Body of pancreas (tissue), 4 donors: ENCODE measurements at regions not wholly inside any gene's neighbourhood (a gene's known extent, or its start where the extent isn't known, plus 50 kb on each side); places are given as distances from the start of the nearest gene placed in this dataset.

Experiments
- ATAC-seq: fragments of 150-250 bp; one replicate; pipeline ENCODE4 v1.9.1; 2016
- DNase-seq, 4 donors: peaks; one replicate each; pipeline ENCODE4 v3.0.0-alpha.2; 2019
- H3K27ac ChIP-seq, 4 donors: fragments of 200-600 bp; sonication (generic); 1 replicate in 3 of 4; 2 replicates in 1 of 4; pipeline versions ENCODE4 v1.5.1 to v1.6.1; 2016 to 2019; ENCODE audit warnings: mild to moderate bottlenecking in 1 of 4, mixed read lengths in 1 of 4, moderate library complexity in 1 of 4
- H3K27me3 ChIP-seq, 2 donors: fragments of 200-600 bp; sonication (generic); one replicate each; pipeline ENCODE4 v1.6.0; 2016; ENCODE audit warnings: mild to moderate bottlenecking in 1 of 2
- H3K36me3 ChIP-seq, 2 donors: fragments of 200-600 bp; sonication (generic); replicated peaks in 1 of 2; 2 replicates each; pipeline ENCODE4 v1.5.1; 2016; ENCODE audit warnings: low read depth in 2 of 2; ENCODE audit not compliant: insufficient read depth in 1 of 2
- H3K4me1 ChIP-seq: fragments of 200-600 bp; sonication (generic); one replicate; pipeline ENCODE4 v1.6.0; 2016
- H3K4me3 ChIP-seq, 2 donors: fragments of 200-600 bp; sonication (generic); 1 replicate in 1 of 2; 2 replicates in 1 of 2; pipeline ENCODE4 v1.5.1; 2016 to 2019
- H3K9me3 ChIP-seq, 3 donors: fragments of 200-600 bp; sonication (generic); 1 replicate in 2 of 3; 2 replicates in 1 of 3; pipeline ENCODE4 v1.5.1; 2016
- POLR2A ChIP-seq, 3 donors: fragments of 450-650 bp; IDR thresholded peaks; one replicate each; pipeline ENCODE4 v1.6.1; 2016; ENCODE audit warnings: antibody characterized with exemption in 3 of 3, mild to moderate bottlenecking in 2 of 3
- WGBS, 2 donors: methylation state at CpG; one replicate each; pipeline ENCODE4 v1.1.5; 2017; 5-methylcytosine and 5-hydroxymethylcytosine counted together
- intact Hi-C: fragments of 100-400 bp; cut with DNase I; formaldehyde crosslinking; loops from one replicate; pipeline ENCODE4 v1.15.1; 2023
- TF ChIP-seq, protein P1 (sequence below), 7 experiments: fragments of 450-650 bp in 4 of 7; fragments of 200-600 bp in 3 of 7; sonication (generic) in 3 of 7; IDR thresholded peaks; one replicate each; pipeline ENCODE4 v1.5.1; 2016 to 2019; ENCODE audit warnings: antibody characterized with exemption in 7 of 7

DNA sequence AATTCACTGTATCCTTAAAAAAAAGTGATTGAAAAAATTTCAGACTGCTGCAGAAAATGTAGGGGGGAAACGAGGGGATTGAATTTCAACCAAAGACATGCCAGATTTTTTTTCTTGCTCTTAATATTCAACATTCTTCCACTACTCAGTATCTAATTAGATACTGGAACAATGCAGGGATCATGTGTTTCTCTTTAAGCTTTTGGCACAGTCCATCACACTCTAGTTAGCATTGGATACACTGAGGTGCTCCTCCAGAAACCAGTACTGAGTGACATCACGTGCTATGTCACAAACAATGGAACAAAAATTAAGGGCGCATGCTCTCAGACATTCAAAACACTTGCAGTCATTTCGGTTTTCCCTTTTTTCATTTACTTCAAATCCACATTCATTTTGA is 298.6 kb upstream of the PSMD7 start:
- no peak overlapping the region for H3K4me3 ChIP-seq
- WGBS, 2 donors, result 62 to 66% methylated on average over 4 of the region's 4 CpGs
- ATAC-seq (no peak), DNase-seq (no peak)
- H3K36me3 ChIP-seq, result no peaks in the 10 kb centered on the region
- H3K27me3 ChIP-seq, result no peaks in the 10 kb centered on the region
- intact Hi-C loops, result no loop called here
- no peak for TF ChIP-seq POLR2A (IDR thresholded peaks at IDR 0.05)
- TF ChIP-seq, protein P1, sequence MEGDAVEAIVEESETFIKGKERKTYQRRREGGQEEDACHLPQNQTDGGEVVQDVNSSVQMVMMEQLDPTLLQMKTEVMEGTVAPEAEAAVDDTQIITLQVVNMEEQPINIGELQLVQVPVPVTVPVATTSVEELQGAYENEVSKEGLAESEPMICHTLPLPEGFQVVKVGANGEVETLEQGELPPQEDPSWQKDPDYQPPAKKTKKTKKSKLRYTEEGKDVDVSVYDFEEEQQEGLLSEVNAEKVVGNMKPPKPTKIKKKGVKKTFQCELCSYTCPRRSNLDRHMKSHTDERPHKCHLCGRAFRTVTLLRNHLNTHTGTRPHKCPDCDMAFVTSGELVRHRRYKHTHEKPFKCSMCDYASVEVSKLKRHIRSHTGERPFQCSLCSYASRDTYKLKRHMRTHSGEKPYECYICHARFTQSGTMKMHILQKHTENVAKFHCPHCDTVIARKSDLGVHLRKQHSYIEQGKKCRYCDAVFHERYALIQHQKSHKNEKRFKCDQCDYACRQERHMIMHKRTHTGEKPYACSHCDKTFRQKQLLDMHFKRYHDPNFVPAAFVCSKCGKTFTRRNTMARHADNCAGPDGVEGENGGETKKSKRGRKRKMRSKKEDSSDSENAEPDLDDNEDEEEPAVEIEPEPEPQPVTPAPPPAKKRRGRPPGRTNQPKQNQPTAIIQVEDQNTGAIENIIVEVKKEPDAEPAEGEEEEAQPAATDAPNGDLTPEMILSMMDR (IDR thresholded peaks at IDR 0.05), result no peak
- no peaks in the 10 kb centered on the region for H3K9me3 ChIP-seq
- no peak overlapping the region for H3K27ac ChIP-seq
- H3K4me1 ChIP-seq, result no peaks in the 10 kb centered on the region

DNA sequence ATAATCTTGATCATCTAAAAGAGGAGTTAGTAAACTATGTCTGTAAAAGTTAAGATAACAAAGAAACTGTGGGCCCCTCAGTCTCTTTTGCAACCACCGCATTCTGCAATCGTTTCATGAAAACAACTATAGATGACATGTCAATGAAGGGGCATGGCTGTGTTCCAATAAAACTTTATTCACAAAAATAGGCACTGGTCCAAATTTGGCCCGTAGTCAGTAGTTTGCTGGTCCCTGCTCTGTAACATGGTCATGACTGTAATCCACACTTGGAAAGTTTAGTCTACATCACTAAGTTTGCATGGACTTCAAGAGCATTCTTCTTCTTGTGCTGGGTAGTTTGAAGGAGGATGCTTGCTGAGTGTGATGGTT is 299.3 kb upstream of the PSMD7 start:
- DNase-seq, result no peak
- 44 to 55% methylated on average over 3 of the region's 3 CpGs for WGBS, 2 donors

DNA sequence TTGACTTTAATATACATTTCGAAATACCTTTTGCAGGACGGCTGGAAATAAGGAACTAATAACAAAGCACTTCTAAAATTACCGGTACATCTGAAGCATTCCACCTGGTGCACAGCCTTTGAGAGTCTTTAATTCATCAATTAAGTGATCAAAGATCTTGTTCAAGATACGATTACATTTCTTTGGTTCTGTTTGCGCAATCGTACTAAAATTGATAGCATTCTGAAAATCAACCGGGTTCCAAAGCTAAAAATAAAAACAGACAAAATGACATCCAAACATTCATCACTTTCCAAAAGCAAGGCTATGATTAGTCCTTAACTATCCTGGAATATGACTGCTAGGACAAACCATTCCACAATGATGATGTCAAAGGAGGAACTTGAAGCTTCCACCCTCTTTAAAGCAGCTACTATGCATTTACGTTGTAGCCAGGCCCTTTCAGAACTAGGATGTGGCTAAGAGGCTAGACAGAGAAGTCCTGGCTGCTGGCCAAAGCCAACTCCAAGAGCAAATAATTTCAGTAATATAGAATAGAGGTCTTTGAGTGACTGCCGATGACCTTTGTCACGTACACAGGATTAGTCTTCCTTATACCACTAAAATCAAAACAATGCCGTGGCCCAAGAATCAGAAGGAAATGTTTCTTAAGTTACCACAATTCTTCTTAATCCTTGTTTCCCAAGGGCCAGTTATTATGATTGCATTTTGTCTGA is 299.8 kb upstream of the PSMD7 start:
- Histone ChIP-seq H3K36me3 (no peaks in the 10 kb centered on the region), H3K27ac (no peak overlapping the region), H3K9me3 (no peaks in the 10 kb centered on the region), H3K27me3 (no peaks in the 10 kb centered on the region), H3K4me1 (no peaks in the 10 kb centered on the region), H3K4me3 (no peak overlapping the region)
- 43 to 48% methylated on average over 11 of the region's 11 CpGs for WGBS, 2 donors
- intact Hi-C loops, result no loop called here
- no peak for DNase-seq
- TF ChIP-seq, protein P1 (IDR thresholded peaks at IDR 0.05), result no peak
- TF ChIP-seq POLR2A (IDR thresholded peaks at IDR 0.05), result no peak
- no peak for ATAC-seq

More for the DNA sequence above, 299.3 kb upstream of the PSMD7 start:
- Histone ChIP-seq H3K27me3 (no peaks in the 10 kb centered on the region), H3K4me3 (no peak overlapping the region), H3K4me1 (no peaks in the 10 kb centered on the region), H3K36me3 (no peaks in the 10 kb centered on the region), H3K9me3 (no peaks in the 10 kb centered on the region), H3K27ac (no peak overlapping the region)
- TF ChIP-seq POLR2A (IDR thresholded peaks at IDR 0.05), result no peak
- TF ChIP-seq, protein P1 (IDR thresholded peaks at IDR 0.05), result no peak
- ATAC-seq, result no peak
- intact Hi-C loops, result no loop called here

DNA sequence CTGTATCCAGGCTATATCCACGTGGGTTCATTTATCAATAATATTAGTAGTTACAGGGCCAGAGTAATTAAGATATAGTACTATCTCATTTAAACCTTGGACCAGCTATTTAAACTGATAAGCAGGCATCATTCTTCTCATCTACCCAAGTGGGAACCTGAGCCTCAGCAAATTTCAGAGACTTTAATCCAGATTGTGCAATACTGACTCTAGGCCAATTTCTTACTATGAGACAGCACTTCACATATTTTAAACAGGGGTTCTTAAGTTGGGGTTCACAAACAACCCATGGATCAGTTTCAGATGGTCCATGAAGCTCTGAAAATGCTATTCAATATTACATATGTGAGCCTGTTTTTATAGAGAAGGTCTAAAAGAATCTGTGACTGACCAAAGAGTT is 302.7 kb upstream of the PSMD7 start:
- intact Hi-C loops, result no loop called here

More for the DNA sequence above, 302.7 kb upstream of the PSMD7 start:
- Histone ChIP-seq H3K27ac (no peak overlapping the region), H3K9me3 (no peaks in the 10 kb centered on the region), H3K27me3 (no peaks in the 10 kb centered on the region), H3K36me3 (no peaks in the 10 kb centered on the region), H3K4me1 (no peaks in the 10 kb centered on the region), H3K4me3 (no peak overlapping the region)
- TF ChIP-seq, protein P1 (IDR thresholded peaks at IDR 0.05), result no peak
- TF ChIP-seq POLR2A (IDR thresholded peaks at IDR 0.05), result no peak
- DNase-seq, result no peak
- ATAC-seq, result no peak
- WGBS, 2 donors, result 43 to 57% methylated on average over 1 of the region's 1 CpG
